ENCODE measurements at regions not wholly inside any gene's neighbourhood (a gene's known extent, or its start where the extent isn't known, plus 50 kb on each side); places are given as distances from the start of the nearest gene placed in this dataset.

GRCh38 chr1:173410794-173411236 is 66.3 kb upstream of the PRDX6 start:
- Histone ChIP-seq H3K4me1 (peaks cover 45% of the 10 kb centered on the region), H3K27ac (replicated peaks) (no peak overlapping the region), H3K36me3 (no peaks in the 10 kb centered on the region), H3K27me3 (ENCODE audit: low read depth) (no peaks in the 10 kb centered on the region), H3K4me3 (no peak overlapping the region), H3K9me3 (replicated peaks) (no peaks in the 10 kb centered on the region)
- intact Hi-C loops (cut with micrococcal nuclease) = no loop called here
- TF ChIP-seq, protein P1, sequence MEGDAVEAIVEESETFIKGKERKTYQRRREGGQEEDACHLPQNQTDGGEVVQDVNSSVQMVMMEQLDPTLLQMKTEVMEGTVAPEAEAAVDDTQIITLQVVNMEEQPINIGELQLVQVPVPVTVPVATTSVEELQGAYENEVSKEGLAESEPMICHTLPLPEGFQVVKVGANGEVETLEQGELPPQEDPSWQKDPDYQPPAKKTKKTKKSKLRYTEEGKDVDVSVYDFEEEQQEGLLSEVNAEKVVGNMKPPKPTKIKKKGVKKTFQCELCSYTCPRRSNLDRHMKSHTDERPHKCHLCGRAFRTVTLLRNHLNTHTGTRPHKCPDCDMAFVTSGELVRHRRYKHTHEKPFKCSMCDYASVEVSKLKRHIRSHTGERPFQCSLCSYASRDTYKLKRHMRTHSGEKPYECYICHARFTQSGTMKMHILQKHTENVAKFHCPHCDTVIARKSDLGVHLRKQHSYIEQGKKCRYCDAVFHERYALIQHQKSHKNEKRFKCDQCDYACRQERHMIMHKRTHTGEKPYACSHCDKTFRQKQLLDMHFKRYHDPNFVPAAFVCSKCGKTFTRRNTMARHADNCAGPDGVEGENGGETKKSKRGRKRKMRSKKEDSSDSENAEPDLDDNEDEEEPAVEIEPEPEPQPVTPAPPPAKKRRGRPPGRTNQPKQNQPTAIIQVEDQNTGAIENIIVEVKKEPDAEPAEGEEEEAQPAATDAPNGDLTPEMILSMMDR (IDR thresholded peaks at IDR 0.05; ENCODE audit: borderline replicate concordance) = no peak
- no peak for DNase-seq

GRCh38 chr1:173411835-173412742 is 65.0 kb upstream of the PRDX6 start:
- H3K27me3 ChIP-seq (ENCODE audit: low read depth) = no peaks in the 10 kb centered on the region
- TF ChIP-seq, protein P1 (IDR thresholded peaks at IDR 0.05; ENCODE audit: borderline replicate concordance) = no peak
- intact Hi-C loops (cut with micrococcal nuclease) = no loop called here
- DNase-seq = no peak
- H3K4me1 ChIP-seq = peaks cover 33% of the 10 kb centered on the region
- no peaks in the 10 kb centered on the region for H3K36me3 ChIP-seq
- H3K27ac ChIP-seq (replicated peaks) = no peak overlapping the region
- H3K4me3 ChIP-seq = no peak overlapping the region
- H3K9me3 ChIP-seq (replicated peaks) = no peaks in the 10 kb centered on the region

DNA sequence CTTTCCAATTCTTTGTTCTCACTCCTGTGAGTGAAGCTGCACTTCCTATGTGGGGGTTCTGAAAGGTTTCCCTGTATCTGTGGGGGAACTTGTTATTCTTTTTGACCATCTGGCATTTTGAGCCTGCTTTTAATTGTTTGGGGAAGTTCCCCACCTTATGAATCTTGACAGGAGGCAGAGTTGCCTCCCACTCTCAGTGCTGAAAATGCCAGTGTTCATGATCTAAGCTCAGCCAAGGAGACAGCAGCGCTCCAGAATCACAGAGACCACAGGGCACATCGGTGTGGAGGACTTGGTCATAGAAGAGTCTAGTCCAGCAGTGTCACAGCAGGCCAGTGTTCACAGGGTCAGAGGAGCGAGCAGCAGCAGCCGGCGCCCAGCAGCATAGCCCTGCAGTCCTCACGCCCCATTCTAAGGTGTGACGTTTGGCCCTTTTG is 63.8 kb upstream of the PRDX6 start:
- intact Hi-C loops (cut with micrococcal nuclease) = no loop called here
- H3K36me3 ChIP-seq = peaks cover 5% of the 10 kb centered on the region
- no peak overlapping the region for H3K4me3 ChIP-seq
- H3K27ac ChIP-seq (replicated peaks) = no peak overlapping the region
- no peak for DNase-seq
- peaks cover 32% of the 10 kb centered on the region for H3K4me1 ChIP-seq
- H3K27me3 ChIP-seq (ENCODE audit: low read depth) = no peaks in the 10 kb centered on the region
- TF ChIP-seq, protein P1 (IDR thresholded peaks at IDR 0.05; ENCODE audit: borderline replicate concordance) = no peak
- no peaks in the 10 kb centered on the region for H3K9me3 ChIP-seq (replicated peaks)

DNA sequence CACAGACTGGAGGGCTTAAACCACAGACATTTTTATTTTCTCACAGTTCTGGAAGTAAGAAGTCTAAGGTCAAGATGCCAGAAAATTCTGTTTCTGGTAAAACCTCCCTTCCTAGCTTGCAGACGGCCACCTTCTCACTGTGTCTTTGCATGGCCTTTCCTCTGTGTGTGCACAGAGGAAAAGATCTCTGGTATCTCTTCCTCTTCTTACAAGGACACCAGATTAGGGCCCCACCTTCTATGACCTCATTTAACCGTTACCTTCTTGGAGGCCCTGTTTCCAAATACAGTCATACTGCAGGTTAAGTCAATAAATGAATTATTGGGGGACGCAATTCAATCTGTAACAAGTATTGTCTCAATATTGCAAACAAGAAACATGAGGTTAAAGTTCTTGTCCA is 63.0 kb upstream of the PRDX6 start:
- Histone ChIP-seq H3K36me3 (peaks cover 5% of the 10 kb centered on the region), H3K27ac (replicated peaks) (no peak overlapping the region)
- TF ChIP-seq, protein P1 (IDR thresholded peaks at IDR 0.05; ENCODE audit: borderline replicate concordance) = no peak

DNA sequence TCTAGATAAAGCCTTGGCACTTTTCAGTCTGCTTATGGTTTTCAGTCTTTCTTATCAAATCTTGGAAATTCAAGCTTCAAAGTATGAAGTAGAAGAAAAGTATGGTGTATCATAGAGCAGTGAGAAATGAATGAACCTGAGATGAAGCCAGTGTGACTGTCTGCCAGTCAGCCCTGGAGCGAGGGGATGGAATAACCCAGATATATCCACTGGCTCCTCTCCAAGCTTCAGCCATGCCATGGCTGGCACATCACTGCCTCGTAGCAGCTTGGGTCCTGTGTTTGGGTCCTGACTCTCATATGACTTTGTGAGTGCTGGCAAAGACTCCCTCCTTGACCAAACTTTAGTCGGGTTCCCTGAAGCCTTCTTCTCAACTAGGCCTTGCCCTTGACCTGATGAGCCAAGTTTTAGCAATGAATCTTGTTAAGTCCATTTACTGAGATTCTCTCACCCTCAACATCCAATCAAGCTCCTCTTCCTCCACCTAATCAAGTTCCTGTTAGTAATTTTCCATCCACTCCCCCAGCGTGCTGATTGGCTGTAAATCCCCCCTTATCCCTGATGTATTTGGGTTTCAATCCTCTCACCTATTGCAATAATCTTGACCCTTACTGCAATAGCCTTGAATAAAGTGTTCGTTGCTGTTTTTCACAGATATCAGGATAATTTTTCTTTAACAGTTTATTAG is 62.5 kb upstream of the PRDX6 start:
- TF ChIP-seq, protein P1 (IDR thresholded peaks at IDR 0.05; ENCODE audit: borderline replicate concordance) = no peak
- DNase-seq = peak; percentile 30
- Histone ChIP-seq H3K9me3 (replicated peaks) (no peaks in the 10 kb centered on the region), H3K36me3 (peaks cover 5% of the 10 kb centered on the region), H3K4me3 (no peak overlapping the region), H3K27ac (replicated peaks) (no peak overlapping the region), H3K27me3 (ENCODE audit: low read depth) (no peaks in the 10 kb centered on the region), H3K4me1 (peaks cover 24% of the 10 kb centered on the region)
- intact Hi-C loops (cut with micrococcal nuclease) = no loop called here

More for the DNA sequence above, 63.0 kb upstream of the PRDX6 start:
- H3K4me3 ChIP-seq = no peak overlapping the region
- H3K4me1 ChIP-seq = peaks cover 29% of the 10 kb centered on the region
- no peaks in the 10 kb centered on the region for H3K27me3 ChIP-seq (ENCODE audit: low read depth)
- no peaks in the 10 kb centered on the region for H3K9me3 ChIP-seq (replicated peaks)
- no peak for DNase-seq
- intact Hi-C loops (cut with micrococcal nuclease) = no loop called here

All from left ventricle myocardium inferior (tissue), 1 donor.